IPS-NIHi11 (cell line): ENCODE measurements at regions not wholly inside any gene's neighbourhood (a gene's known extent, or its start where the extent isn't known, plus 50 kb on each side); places are given as distances from the start of the nearest gene placed in this dataset.
A peak's percentile ranks its signal among the peaks of the same experiment; 100 is the strongest.

Experiments used
- DNase-seq: peaks from one replicate; pipeline ENCODE4 v3.0.0; 2012; ENCODE audit warnings: mixed read lengths, low spot score

DNA sequence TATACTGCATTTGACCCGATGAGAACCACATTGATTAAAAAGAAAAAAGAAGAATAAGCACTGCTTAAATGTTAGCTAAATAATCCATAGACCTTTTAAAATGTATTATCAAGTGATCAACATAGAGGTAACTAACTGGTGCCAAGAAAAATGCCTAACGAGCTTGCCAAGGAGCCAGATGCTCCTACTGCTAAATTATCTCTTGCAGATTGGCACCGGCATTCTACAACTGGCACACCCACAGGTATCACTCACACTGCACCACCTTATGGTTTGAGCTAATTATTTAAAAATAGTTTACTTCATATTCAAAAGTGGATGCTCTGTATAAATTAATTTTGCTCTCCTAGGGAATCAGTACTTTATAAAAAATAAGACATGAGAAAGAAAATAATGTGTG is 341.6 kb upstream of the CDH7 start:
- no peak for DNase-seq

DNA sequence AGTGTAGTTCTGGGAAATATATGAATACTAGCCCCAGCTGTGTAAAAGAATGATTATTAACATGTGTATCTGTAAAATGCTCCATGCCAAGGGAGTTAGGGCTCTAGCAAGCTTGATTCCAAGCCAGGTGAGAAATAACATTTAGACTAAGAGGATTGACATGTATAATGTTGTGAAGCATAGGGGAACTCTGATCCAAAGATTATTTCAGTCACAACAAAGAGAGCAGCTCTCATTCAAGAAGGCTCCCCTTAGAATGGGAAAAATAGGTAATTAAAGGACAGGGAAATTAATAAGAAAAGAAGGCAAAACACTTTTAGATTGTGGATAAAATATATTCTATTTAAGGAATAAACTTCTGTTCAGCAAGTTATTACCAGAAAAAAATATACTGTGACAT is 347.3 kb upstream of the CDH7 start:
- no peak for DNase-seq

DNA sequence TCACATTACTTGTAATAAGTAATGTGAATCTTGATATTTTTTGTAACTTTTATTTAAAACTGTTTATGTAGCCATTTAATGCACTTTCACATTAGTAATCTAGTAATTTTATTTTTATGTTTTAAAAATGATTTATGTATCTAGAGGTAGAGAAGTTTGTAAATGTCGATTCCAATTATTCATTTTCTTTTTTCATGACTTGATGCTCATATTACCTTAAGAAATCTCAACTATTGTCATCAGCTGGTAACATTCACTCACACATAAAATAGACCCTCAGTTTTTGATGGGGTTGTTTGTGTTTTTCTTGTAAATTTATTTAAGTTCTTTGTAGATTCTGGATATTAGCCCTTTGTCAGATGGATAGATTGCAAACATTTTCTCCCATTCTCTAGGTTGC is 351.7 kb upstream of the CDH7 start:
- no peak for DNase-seq

DNA sequence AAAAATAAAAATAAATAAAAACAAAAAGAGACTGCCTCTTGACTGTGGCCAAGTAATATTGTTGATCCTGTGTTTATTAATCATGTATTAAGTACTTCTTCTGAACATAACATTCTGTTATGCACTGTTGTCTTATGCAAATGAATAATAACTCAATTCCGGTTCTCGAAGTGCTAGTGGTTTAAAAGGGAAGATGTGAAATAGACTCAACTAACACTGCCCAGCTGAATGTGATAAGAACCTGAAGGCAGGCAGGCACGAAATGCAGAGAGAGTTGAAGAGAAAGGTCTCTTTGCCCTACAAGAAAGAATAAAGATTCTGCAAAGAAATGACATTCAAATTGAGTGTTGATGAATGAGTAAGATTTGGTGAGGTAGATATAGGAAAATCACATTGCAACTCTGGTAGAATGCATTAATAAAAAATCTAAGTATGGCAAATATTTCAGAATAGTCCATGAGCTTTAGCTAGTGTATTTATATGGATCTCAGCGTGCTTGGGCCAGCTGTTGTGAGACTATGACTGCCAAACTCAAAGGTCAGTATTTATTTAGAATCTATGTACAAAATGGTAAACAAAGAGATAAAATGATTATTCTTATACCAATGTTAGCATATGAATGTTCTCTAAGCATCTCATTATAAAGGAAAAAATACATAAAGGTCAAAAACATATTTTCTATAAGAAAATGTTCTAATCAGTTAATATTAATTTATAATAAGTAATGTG is 352.3 kb upstream of the CDH7 start:
- no peak for DNase-seq

DNA sequence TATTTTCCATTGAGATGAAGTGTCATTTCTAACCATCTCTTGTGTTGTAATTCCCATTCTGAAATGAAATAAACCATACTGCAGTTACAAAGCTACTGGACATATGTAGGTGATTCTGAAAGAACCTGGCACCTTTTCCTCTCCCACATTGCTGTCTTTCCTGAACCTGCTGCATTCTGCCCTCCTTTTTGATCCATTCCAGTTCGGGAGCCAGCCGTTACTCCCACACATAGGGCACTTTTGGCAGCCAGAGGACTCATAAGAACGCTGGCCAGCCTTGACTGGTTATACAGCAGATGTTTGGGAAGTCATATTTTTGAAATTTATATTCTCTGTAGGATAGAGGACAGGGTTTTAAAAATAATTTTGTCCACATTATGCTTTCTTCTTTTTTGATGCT is 369.8 kb upstream of the CDH7 start:
- no peak for DNase-seq

DNA sequence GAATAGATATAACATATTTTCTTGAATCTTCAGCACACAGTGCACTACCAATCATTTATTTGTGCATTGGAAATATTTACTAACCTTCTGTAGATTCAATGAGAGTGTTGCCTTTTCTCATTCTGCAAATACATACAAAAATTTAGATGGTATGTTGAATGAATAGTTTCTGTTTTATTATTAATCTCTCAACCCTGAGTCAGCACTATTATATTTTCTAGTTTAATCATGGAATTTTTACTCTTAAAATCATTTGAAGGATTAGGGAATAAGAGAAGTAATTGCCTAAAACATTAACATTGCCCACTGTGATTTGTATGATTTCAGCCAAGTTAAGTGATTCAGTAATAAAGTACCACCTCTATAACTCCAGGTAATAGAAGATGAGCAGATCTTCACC is 370.2 kb upstream of the CDH7 start:
- no peak for DNase-seq

DNA sequence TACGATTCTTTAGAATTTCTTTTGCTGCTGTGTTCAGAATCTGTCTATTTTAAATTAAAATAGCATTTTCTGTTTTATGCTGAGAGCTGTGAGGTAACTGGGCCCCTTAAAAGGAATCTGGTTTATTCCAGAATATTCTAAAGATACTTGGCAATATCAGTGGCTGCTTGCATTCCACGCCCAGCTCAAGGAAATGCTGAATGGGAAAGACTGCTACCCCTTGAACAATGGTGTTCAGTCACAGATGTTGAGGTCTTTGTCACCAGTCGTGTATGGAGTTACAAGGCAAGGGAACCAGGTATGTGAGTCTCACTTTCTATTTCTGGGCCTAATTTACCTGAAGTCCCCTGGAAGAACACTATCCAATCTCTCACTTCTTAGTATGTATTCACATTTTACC is 377.9 kb upstream of the CDH7 start:
- DNase-seq: no peak

DNA sequence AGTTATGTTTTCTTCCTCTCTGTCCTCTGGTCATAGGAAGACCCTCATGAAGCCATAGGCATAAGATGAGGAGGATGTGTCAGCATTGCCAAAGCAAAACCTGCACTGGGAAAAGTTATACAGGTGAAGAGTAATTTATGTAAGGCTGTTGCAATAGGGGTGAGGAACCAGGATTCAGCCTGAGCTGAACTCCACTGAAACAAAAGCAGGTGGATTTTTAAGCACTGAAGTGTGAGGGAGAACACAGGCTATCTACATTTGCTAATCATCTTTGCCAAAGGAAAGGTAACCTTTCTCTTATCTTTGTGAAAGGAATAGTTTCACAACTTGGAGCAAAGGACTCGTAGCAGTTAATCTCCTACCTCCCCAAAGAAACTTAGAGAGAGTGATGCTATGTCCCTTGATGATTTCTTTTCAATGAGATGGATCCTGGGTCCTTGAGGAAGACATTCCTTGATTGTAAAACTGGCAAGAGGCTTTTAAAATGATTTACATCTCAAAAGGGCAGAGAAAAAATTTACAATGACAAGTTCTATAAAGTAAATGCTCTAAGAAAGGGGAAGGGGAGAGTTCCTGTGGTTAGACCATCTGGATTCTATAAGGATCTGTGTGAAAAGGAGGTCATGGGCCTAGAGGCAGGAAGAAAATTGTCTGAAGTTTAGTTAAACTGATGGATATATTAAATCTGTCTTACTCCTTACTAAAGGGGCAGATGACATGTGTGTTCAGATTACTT is 385.4 kb upstream of the CDH7 start:
- DNase-seq: no peak

DNA sequence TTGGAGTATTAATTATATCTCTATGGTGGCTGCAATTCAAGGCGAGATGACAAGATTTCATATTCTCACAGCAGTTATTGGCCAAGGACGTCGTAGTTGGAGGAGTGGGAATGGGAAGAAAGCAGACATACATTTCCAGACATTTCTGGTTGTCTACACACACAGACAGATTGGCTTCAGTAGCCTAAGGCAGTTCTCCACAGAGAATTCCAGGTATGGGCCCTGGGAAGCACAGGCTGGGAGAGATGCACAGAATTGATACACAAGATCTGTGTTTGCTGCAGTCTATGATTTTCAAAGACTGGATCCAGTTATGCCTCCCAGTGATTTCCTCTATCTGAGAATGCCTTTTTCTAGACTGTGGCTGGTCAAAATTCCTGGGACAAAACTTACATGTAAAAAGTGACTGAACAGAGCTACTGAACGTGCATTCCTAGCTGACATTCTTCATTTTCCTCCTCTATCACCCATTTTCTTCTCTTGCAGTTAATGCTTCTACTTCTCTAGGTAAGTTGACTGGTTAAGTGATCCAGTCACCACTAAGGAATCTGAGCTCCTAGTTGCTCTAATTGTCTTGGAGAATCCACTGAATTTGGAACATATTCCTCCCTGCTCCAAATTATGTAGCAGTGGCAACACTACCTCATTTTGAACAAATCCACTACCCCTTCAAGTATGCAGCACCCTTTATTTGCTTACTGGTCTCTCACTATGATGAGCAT is 386.7 kb upstream of the CDH7 start:
- no peak for DNase-seq

DNA sequence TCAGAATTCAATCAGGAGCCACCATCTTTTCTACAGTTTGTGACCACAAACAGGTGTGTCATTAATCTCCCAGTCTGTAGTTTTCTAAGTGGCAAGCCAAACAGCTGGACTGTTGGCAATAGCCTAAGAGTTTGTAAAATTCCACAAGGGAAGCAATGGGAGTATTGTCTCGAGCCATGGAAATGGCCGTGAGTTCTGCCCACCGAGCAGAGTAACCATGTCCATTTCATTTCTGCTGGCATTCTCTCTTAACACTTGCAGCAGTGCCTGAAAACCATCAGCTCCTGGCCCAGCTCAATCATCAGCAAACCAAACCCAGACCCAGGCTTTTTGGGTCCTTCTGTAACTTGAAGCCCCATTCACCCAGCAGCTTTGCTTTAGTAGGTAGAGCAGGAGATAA is 387.8 kb upstream of the CDH7 start:
- no peak for DNase-seq

DNA sequence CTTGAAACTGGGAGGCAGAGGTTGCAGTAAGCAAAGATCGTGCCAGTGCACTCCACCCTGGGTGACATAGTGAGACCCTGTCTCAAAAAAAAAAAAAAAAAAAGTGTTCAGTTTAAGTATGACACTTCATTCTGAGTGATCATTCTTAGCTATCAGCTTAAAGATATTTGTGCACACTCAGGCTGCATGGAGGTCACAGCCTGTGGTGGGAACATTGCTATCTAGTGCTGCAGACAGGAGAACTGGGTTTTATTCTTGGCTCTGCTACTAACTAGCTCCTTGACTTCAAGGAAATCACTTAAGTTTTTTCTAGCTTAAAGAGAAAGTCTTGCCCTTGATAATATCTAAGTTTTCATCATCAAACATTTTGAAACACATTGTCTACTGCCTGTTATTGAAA is 391.3 kb upstream of the CDH7 start:
- DNase-seq: no peak

DNA sequence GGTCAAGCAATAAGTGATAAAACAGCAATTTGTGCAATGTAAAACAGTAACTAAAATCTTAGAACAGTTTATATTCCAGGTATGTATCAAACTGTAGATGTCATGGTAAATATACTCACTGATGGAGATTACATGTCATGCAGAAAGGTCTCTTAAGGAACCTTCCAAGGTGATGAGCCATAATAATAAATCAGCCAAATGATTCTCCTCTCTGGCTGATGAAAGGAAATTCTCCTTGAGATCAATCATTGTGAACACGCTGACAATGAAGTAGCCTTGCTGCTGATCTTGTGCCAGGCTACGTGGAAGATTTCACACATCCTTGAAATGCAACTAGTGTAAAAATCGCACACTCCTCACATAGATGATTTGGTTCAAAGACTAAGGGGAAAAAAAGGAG is 392.5 kb upstream of the CDH7 start:
- DNase-seq: no peak

DNA sequence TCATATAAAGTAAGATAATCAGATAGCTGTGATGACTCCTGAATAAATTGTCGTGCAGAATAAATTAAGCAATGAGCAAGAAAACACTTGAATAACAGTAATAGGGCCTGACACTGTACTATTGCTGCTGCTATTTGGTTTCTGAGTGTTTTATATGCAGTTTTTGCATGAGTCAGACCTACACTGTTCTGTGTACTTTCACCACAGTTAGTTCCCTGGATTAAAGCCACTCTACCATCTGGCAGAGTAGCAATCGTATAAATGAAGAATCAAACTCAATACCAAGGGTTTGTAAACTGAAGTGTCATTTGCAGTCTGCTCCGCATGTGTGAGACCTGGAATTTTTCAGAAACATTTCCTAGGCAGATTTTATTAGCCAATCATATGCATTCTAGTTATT is 398.6 kb upstream of the CDH7 start:
- no peak for DNase-seq

DNA sequence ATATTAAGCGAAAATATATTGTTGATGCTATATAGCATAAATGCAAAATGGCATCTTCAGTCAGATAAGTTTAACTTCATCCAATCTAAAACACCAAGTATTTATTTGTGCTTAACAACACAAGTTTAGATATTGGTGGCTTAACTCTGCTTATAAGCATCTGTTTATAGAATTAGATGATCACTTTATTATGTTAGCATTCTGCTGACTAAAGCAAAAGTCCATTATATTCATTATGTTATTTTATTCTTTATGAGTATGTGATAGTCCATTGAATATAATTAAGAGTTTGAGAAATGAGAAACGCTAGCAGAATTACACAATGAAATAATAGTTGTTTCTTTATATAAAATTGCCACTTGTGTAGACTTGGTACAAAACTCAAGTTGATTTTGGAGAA is 401.2 kb upstream of the CDH7 start:
- no peak for DNase-seq

DNA sequence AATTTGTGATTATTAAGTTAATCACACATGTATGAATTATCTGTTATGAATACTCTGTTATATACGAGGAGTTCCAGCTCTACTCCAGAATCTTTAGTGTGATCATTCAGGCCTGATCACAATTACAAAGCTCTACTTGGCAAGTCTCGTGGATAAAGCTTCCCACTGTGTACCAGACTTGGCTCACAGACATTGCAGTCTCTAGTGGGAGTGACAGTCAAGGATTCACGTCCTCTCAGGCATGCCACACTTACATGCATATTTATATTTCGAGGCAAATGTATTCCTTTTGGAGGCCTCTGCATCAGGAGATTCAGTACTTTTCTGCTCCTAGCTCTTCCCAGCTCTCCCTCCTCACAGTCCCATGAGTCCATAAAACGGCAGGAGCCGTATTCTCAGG is 403.4 kb upstream of the CDH7 start:
- DNase-seq: no peak

DNA sequence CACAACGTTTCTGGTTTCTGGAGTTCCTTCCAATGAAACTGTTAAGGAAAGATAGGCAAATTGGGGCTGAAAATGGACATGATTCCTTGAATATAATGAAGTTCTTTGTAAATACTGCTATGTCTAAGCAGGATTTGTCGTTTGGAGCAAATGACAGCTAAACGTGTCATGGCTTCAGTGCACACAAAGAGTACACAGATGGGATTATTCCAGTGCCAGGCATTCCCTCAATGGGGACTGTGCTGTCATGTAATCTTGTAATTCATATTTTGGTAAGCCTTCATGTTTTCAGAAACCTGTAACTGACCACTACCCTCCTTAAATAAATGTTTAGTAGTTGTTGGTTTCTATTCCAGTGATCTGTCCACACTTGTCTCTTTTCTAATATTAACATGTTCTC is 404.7 kb upstream of the CDH7 start:
- no peak for DNase-seq

DNA sequence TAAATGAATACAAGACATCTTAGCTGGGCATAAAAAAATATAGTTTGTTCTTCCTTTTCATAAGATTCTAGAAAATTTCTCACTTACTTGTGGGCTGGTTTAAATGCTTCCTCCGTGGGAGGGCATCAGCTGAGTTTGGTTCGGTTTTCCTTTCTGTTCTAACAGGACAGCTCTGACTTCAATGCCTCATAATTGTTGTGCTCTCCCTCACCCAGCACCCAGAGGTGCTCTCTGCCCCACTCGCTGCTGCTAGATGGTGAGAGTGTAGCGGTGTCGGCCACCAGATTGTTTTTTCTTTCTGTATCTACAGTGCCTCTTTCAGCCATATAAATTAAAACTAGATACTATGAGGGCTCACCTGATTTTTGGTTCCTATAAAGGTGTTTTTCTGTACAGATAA is 407.2 kb upstream of the CDH7 start:
- no peak for DNase-seq

DNA sequence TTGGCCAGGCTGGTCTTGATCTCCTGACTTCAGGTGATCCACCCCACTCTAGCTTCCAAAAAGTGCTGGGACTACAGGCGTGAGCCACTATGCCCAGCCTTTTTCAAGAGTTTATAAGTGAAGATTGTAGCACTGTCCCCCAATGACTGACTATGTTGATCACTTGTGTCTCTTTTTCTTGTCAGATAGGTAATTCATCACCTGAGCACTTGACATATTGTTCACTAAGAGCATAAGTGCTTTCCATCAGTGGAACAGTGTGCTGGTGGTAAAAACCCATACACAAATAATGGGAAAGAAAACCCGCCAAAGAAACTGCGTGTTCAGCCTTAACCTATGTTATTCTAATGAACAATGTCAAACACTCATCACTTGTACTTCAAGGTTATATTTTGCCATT is 414.4 kb upstream of the CDH7 start:
- DNase-seq: no peak

DNA sequence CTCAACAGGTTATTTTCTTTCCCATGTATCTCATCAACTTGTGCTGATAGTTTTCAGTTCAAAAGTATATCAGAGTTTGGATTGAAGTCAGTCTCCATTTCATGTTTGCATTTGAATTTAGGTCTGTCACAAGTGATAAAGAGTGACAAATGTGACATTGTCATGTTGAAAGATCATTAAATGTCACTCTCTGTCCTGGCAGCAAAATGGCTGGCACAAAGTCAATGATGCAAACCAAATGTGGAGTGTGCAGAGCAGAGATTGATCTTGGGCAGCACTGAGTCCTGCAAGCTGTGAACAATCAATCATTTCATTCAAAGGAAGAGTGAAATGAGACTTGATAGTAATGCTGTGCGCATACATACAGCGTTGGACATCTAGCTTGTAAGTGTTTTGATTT is 421.8 kb upstream of the CDH7 start:
- DNase-seq: no peak

DNA sequence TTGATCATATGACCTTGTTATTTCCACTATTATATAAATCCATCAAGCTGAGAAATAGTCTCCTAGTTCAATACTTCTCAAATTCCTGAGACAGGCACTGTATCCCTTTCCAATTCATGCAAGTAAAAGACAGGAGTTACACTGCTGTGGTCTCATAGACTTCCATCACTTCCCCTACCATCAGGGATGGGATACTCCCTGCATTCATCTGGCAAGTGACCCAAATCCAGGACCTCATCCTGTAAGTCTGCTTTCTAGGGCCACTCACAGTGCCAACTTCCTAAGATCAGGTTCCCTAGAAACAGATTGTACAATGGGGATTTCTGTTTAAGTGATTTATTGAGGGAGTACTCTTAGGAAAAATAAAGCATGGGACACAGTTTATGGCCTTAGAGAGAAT is 424.0 kb upstream of the CDH7 start:
- no peak for DNase-seq

DNA sequence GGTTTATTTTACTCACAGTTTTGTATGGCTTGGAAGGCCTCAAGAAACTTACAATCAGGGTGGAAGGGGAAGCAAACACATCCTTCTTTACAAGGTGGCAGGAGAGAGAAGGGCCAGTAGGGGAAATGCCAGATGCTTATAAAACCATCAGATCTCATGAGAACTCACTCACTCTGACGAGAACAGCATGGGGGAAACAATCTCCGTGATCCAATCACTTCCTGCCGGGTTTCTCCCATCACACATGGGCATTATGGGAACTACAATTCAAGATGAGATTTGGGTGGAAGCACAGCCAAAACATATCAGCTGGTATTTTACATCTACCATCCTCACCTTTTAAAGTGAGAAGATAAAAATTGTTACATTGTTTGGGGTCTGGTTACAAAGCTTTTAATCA is 427.9 kb upstream of the CDH7 start:
- DNase-seq: no peak

DNA sequence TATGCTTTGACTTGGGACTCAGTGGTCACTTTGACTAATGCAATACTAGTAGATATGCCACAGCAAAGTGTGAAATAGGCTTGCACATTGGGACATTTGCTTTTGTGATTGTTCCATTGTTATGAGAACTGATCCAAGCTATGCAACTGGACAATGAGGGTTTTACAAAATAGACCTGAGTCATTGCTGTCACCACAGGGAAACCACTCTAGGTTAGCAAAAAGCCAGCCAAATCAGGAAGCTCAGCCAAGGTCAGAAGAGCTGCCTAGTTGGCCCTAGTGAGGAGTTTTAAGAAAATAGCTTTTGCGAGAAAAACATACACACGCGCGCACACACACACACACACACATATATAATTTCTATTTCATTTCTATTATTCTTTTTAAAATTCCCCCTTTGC is 452.4 kb upstream of the CDH7 start:
- DNase-seq: peak; percentile 11

DNA sequence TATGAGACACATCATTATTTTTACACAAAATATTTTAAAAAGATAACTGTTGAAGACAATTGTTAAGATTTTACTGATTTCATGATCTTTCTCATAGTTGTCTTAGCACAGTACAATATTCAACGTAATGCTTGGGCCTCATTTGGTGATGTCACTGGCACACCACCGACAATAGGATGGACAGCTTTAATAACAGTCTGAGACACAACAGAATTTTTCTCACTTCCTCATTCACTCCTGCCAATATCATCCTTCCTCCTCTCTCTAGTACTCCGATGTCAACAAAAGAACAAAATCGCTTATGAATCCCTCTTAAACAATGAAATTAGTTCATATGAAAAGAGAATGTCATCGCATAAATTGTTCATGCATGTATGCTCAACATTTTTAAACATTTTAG is 461.9 kb upstream of the CDH7 start:
- no peak for DNase-seq
